HG03354 (cell line): ENCODE measurements at regions not wholly inside any gene's neighbourhood (a gene's known extent, or its start where the extent isn't known, plus 50 kb on each side); places are given as distances from the start of the nearest gene placed in this dataset.

Experiments
- ATAC-seq: cut with Tn5 transposase; IDR thresholded peaks from one replicate; pipeline ENCODE4 v1.9.1; 2021; ENCODE audit warnings: mild to moderate bottlenecking; ENCODE audit not compliant: unreplicated experiment, poor library complexity, severe bottlenecking

GRCh38 chr14:106821119-106821518 is 1294.7 kb downstream of the TMEM121 start:
- no peak for ATAC-seq

GRCh38 chr14:106822905-106823304 is 1296.5 kb downstream of the TMEM121 start:
- ATAC-seq, result no peak

- no peak for ATAC-seq
These were observed 1297.2 kb downstream of the TMEM121 start for GRCh38 chr14:106823552-106823951.

DNA sequence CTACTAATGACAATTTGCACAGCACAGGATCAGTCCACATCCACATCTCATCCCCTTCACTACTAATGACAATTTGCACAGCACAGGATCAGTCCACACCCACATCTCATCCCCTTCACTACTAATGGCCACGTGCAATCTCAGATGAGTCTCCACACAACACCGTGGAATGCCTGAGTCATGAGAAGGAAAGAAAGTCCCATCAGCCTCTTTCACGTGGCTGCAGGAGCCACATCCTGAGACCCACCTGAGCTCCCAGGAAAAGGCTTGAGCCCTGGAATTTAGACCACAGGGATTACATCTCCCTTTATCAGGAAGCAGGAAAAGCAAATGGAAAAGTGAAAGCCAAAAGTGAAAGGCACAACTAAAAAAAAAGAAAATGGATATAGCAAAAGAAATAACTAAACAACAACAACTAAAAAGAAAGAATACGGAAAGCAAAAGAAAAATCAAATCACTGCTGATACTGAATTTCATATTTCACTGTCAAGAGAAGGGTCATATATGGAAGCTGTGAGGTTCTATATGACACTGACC is 1300.5 kb downstream of the TMEM121 start:
- ATAC-seq, result no peak

- ATAC-seq, result peak; percentile 64
These were observed 1304.9 kb downstream of the TMEM121 start for GRCh38 chr14:106831322-106831720.

DNA sequence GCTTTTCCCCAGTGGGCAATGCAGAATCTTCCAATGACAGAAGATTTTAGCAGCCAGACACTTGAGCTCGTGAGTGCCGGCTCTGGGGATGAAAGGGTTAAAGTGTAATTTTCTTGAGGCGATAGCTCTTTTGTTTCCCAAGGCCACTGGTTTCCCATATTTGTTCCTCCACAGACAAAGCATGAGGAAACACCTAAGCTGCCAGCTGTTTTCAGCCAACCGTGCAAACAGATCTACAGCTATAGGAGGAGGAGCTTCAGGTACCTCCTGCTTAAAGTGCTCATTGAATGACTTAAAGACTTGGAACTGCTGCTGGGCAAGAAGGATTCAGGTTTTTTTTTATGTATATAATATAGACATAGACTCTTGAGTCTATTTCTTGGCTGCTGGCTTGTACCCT is 1311.5 kb downstream of the TMEM121 start:
- ATAC-seq, result no peak

GRCh38 chr14:106838991-106839769 is 1312.8 kb downstream of the TMEM121 start:
- no peak for ATAC-seq

- ATAC-seq, result no peak
These were observed 1313.9 kb downstream of the TMEM121 start for GRCh38 chr14:106840258-106840657.

GRCh38 chr14:106840991-106841390 is 1314.6 kb downstream of the TMEM121 start:
- ATAC-seq, result no peak

GRCh38 chr14:106841701-106842100 is 1315.3 kb downstream of the TMEM121 start:
- ATAC-seq, result no peak

- ATAC-seq, result no peak
These were observed 1316.3 kb downstream of the TMEM121 start for GRCh38 chr14:106842687-106843086.

DNA sequence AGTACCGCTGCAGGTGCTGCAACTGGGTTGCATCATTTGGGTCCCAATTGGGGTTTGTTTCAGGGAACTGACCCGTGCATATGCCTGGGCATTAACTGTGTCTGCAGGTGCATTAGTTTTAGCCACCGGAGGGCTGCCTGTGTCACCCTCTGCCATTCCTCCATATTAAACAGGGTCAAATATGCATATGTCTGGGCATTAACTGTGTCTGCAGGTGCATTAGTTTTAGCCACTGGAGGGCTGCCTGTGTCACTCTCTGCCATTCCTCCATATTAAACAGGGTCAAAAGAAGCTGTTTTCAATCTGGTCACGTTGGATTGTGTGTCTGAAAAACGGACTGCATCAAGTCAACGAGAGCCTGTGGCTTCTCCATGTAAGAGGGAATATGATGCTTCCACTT is 1317.0 kb downstream of the TMEM121 start:
- ATAC-seq, result no peak

- ATAC-seq, result no peak
These were observed 1317.6 kb downstream of the TMEM121 start for GRCh38 chr14:106843951-106844483.

- peak; percentile 45 for ATAC-seq
These were observed 1318.4 kb downstream of the TMEM121 start for GRCh38 chr14:106844608-106845285.

- ATAC-seq, result peak; percentile 54
These were observed 1319.1 kb downstream of the TMEM121 start for GRCh38 chr14:106845286-106846087.

- no peak for ATAC-seq
These were observed 1319.8 kb downstream of the TMEM121 start for GRCh38 chr14:106846218-106846617.

- ATAC-seq, result peak; percentile 28
These were observed 1322.1 kb downstream of the TMEM121 start for GRCh38 chr14:106848330-106849121.

DNA sequence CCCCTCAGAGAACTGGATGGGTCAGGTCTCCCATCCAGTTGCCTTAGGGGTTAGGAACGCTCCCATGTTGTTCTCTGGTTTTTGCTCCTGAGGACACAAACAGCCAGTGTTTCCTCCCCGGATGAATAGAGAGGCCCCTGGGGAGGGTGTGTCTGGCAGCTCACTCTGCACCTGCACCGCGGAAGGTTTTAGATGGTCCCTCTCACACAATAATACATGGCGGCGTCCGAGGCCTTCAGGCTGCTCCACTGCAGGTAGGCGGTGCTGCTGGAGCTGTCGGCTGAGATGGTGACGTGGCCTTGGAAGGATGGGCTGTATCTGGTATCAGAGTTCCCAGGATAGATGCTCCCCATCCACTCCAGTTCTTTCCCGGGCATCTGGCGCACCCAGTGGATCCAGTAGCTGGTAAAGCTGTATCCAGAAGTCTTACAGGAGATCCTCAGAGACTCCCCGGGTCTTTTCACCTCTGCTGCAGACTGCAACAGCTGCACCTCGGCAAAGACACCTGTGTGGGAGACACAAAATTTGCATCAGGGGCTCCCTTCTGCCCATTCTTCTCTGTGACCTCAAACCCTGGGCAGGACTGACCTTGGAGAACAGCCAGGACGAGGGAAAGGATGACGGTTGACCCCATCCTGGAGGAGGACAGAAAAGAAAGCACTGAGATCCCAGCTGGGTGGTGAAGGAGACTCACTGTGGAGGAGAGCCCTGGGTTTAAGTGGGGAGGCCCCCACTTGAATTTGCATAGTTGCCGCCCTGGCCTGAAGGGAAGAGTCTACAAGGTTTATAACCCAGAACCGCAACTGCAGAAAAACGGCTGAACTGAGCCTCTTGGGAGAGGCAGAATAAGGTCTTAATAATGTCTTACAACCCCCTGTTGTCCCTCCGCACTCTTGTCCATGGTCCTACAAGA is 1324.8 kb downstream of the TMEM121 start:
- ATAC-seq, result peak; percentile 69
